ENCODE measurements at regions not wholly inside any gene's neighbourhood (a gene's known extent, or its start where the extent isn't known, plus 50 kb on each side); places are given as distances from the start of the nearest gene placed in this dataset.
"Not testable (repeated sequence)": the region's sequence is repeated elsewhere in the genome, so short reads cannot be mapped to it uniquely, and the experiment has no call there.

- Histone ChIP-seq H2BK15ac (replicated peaks; ENCODE audit: low read depth) (no peak overlapping the region), H3K36me3 (ENCODE audit: control insufficient read depth, insufficient read depth, low read length) (no peaks in the 10 kb centered on the region), H4K8ac (ENCODE audit: low read depth, low read length) (no peak overlapping the region), H2BK120ac (ENCODE audit: low read depth, low read length) (no peak overlapping the region), H4K5ac (ENCODE audit: low read length) (no peak overlapping the region), H3K56ac (ENCODE audit: low read length) (no peak overlapping the region), H3K9ac (ENCODE audit: low read length) (no peak overlapping the region), H3K4me2 (ENCODE audit: low read length) (no peak overlapping the region), H3K4me1 (ENCODE audit: control insufficient read depth, low read depth, low read length) (no peaks in the 10 kb centered on the region), H3K18ac (ENCODE audit: low read length) (no peak overlapping the region), H3K79me1 (ENCODE audit: low read length) (no peaks in the 10 kb centered on the region), H2BK5ac (ENCODE audit: low read length) (no peak overlapping the region), H3K4me3 (ENCODE audit: low read length) (no peak overlapping the region), H3K27ac (ENCODE audit: low read depth, low read length) (no peak overlapping the region), H3K4ac (ENCODE audit: low read depth, low read length) (no peak overlapping the region), H3K27me3 (ENCODE audit: insufficient read depth, low read length, poor library complexity) (no peaks in the 10 kb centered on the region), H3K79me2 (ENCODE audit: control insufficient read depth, insufficient read depth, low read length) (no peaks in the 10 kb centered on the region), H2AK5ac (ENCODE audit: low read length) (no peak overlapping the region), H3K23ac (ENCODE audit: low read length) (no peak overlapping the region)
- DNase-seq, result no peak
- WGBS (ENCODE audit: extremely low coverage, insufficient coverage, low lambda C conversion rate), result no CpG with 5 or more reads among the region's 2 CpGs
These were observed 100.8 kb upstream of the LYZL2 start for GRCh38 chr10:30730306-30730705.

- Histone ChIP-seq H3K56ac (ENCODE audit: low read length) (no peak overlapping the region), H3K4me1 (ENCODE audit: control insufficient read depth, low read depth, low read length) (no peaks in the 10 kb centered on the region), H3K9ac (ENCODE audit: low read length) (no peak overlapping the region), H2BK120ac (ENCODE audit: low read depth, low read length) (no peak overlapping the region), H2BK5ac (ENCODE audit: low read length) (no peak overlapping the region), H4K5ac (ENCODE audit: low read length) (no peak overlapping the region), H3K4me3 (ENCODE audit: low read length) (no peak overlapping the region), H3K18ac (ENCODE audit: low read length) (no peak overlapping the region), H3K79me2 (ENCODE audit: control insufficient read depth, insufficient read depth, low read length) (no peaks in the 10 kb centered on the region), H3K79me1 (ENCODE audit: low read length) (no peaks in the 10 kb centered on the region), H3K36me3 (ENCODE audit: control insufficient read depth, insufficient read depth, low read length) (no peaks in the 10 kb centered on the region), H3K27ac (ENCODE audit: low read depth, low read length) (no peak overlapping the region), H3K4me2 (ENCODE audit: low read length) (no peak overlapping the region), H4K8ac (ENCODE audit: low read depth, low read length) (no peak overlapping the region), H2AK5ac (ENCODE audit: low read length) (no peak overlapping the region), H3K23ac (ENCODE audit: low read length) (no peak overlapping the region), H3K4ac (ENCODE audit: low read depth, low read length) (no peak overlapping the region), H2BK15ac (replicated peaks; ENCODE audit: low read depth) (no peak overlapping the region), H3K27me3 (ENCODE audit: insufficient read depth, low read length, poor library complexity) (no peaks in the 10 kb centered on the region)
- WGBS (ENCODE audit: extremely low coverage, insufficient coverage, low lambda C conversion rate), result no CpG with 5 or more reads among the region's 4 CpGs
- no peak for DNase-seq
These were observed 99.2 kb upstream of the LYZL2 start for GRCh38 chr10:30728766-30729165.

- no peak overlapping the region for H2BK120ac ChIP-seq (ENCODE audit: low read depth, low read length)
- no peaks in the 10 kb centered on the region for H3K79me2 ChIP-seq (ENCODE audit: control insufficient read depth, insufficient read depth, low read length)
- H3K4me2 ChIP-seq (ENCODE audit: low read length), result no peak overlapping the region
- H2BK5ac ChIP-seq (ENCODE audit: low read length), result no peak overlapping the region
- no peak overlapping the region for H3K56ac ChIP-seq (ENCODE audit: low read length)
- no peak overlapping the region for H4K5ac ChIP-seq (ENCODE audit: low read length)
- H3K4ac ChIP-seq (ENCODE audit: low read depth, low read length), result no peak overlapping the region
- no peaks in the 10 kb centered on the region for H3K79me1 ChIP-seq (ENCODE audit: low read length)
- DNase-seq, result no peak
- no peaks in the 10 kb centered on the region for H3K27me3 ChIP-seq (ENCODE audit: insufficient read depth, low read length, poor library complexity)
- H4K8ac ChIP-seq (ENCODE audit: low read depth, low read length), result no peak overlapping the region
- H3K36me3 ChIP-seq (ENCODE audit: control insufficient read depth, insufficient read depth, low read length), result no peaks in the 10 kb centered on the region
- H3K4me3 ChIP-seq (ENCODE audit: low read length), result no peak overlapping the region
- no peak overlapping the region for H3K27ac ChIP-seq (ENCODE audit: low read depth, low read length)
- no CpG with 5 or more reads among the region's 5 CpGs for WGBS (ENCODE audit: extremely low coverage, insufficient coverage, low lambda C conversion rate)
- H3K4me1 ChIP-seq (ENCODE audit: control insufficient read depth, low read depth, low read length), result no peaks in the 10 kb centered on the region
- H3K23ac ChIP-seq (ENCODE audit: low read length), result no peak overlapping the region
- H3K9ac ChIP-seq (ENCODE audit: low read length), result no peak overlapping the region
- H2BK15ac ChIP-seq (replicated peaks; ENCODE audit: low read depth), result no peak overlapping the region
- no peak overlapping the region for H2AK5ac ChIP-seq (ENCODE audit: low read length)
- no peak overlapping the region for H3K18ac ChIP-seq (ENCODE audit: low read length)
These were observed 98.6 kb upstream of the LYZL2 start for GRCh38 chr10:30728127-30728526.

- Histone ChIP-seq H3K56ac (ENCODE audit: low read length) (no peak overlapping the region), H2BK120ac (ENCODE audit: low read depth, low read length) (no peak overlapping the region), H3K9ac (ENCODE audit: low read length) (no peak overlapping the region), H3K4me1 (ENCODE audit: control insufficient read depth, low read depth, low read length) (no peaks in the 10 kb centered on the region), H4K5ac (ENCODE audit: low read length) (no peak overlapping the region), H3K4me3 (ENCODE audit: low read length) (no peak overlapping the region), H2BK15ac (replicated peaks; ENCODE audit: low read depth) (no peak overlapping the region), H2BK5ac (ENCODE audit: low read length) (no peak overlapping the region), H3K4me2 (ENCODE audit: low read length) (no peak overlapping the region), H3K79me1 (ENCODE audit: low read length) (no peaks in the 10 kb centered on the region), H3K79me2 (ENCODE audit: control insufficient read depth, insufficient read depth, low read length) (no peaks in the 10 kb centered on the region), H3K27ac (ENCODE audit: low read depth, low read length) (no peak overlapping the region), H3K23ac (ENCODE audit: low read length) (no peak overlapping the region), H2AK5ac (ENCODE audit: low read length) (no peak overlapping the region), H3K18ac (ENCODE audit: low read length) (no peak overlapping the region), H4K8ac (ENCODE audit: low read depth, low read length) (no peak overlapping the region), H3K27me3 (ENCODE audit: insufficient read depth, low read length, poor library complexity) (no peaks in the 10 kb centered on the region), H3K36me3 (ENCODE audit: control insufficient read depth, insufficient read depth, low read length) (no peaks in the 10 kb centered on the region), H3K4ac (ENCODE audit: low read depth, low read length) (no peak overlapping the region)
- DNase-seq, result no peak
- WGBS (ENCODE audit: extremely low coverage, insufficient coverage, low lambda C conversion rate), result no CpG with 5 or more reads among the region's 2 CpGs
These were observed 98.0 kb upstream of the LYZL2 start for GRCh38 chr10:30727524-30727923.

GRCh38 chr10:30726783-30727414 lies 97.3 kb upstream of the LYZL2 start:
- H2BK5ac ChIP-seq (ENCODE audit: low read length); H3K36me3 ChIP-seq (ENCODE audit: control insufficient read depth, insufficient read depth, low read length); H3K4ac ChIP-seq (ENCODE audit: low read depth, low read length); H3K23ac ChIP-seq (ENCODE audit: low read length); H3K9ac ChIP-seq (ENCODE audit: low read length); H2BK120ac ChIP-seq (ENCODE audit: low read depth, low read length); H3K4me2 ChIP-seq (ENCODE audit: low read length); H3K4me3 ChIP-seq (ENCODE audit: low read length); H2BK15ac ChIP-seq (replicated peaks; ENCODE audit: low read depth); H3K4me1 ChIP-seq (ENCODE audit: control insufficient read depth, low read depth, low read length); H3K79me1 ChIP-seq (ENCODE audit: low read length); H4K5ac ChIP-seq (ENCODE audit: low read length); H3K27me3 ChIP-seq (ENCODE audit: insufficient read depth, low read length, poor library complexity); H3K27ac ChIP-seq (ENCODE audit: low read depth, low read length); H3K18ac ChIP-seq (ENCODE audit: low read length); H3K79me2 ChIP-seq (ENCODE audit: control insufficient read depth, insufficient read depth, low read length); H3K56ac ChIP-seq (ENCODE audit: low read length); H4K8ac ChIP-seq (ENCODE audit: low read depth, low read length); H2AK5ac ChIP-seq (ENCODE audit: low read length): not testable (repeated sequence)
- peak; percentile 75 for DNase-seq
- WGBS (ENCODE audit: extremely low coverage, insufficient coverage, low lambda C conversion rate), result no CpG with 5 or more reads among the region's 19 CpGs

- no peak overlapping the region for H3K4me3 ChIP-seq (ENCODE audit: low read length)
- no peak overlapping the region for H4K5ac ChIP-seq (ENCODE audit: low read length)
- no peak overlapping the region for H3K4ac ChIP-seq (ENCODE audit: low read depth, low read length)
- no peak overlapping the region for H3K56ac ChIP-seq (ENCODE audit: low read length)
- no peak for DNase-seq
- no peaks in the 10 kb centered on the region for H3K79me2 ChIP-seq (ENCODE audit: control insufficient read depth, insufficient read depth, low read length)
- no peak overlapping the region for H2AK5ac ChIP-seq (ENCODE audit: low read length)
- no peak overlapping the region for H2BK120ac ChIP-seq (ENCODE audit: low read depth, low read length)
- no peak overlapping the region for H3K9ac ChIP-seq (ENCODE audit: low read length)
- H3K4me1 ChIP-seq (ENCODE audit: control insufficient read depth, low read depth, low read length), result no peaks in the 10 kb centered on the region
- H3K79me1 ChIP-seq (ENCODE audit: low read length), result no peaks in the 10 kb centered on the region
- no peak overlapping the region for H3K27ac ChIP-seq (ENCODE audit: low read depth, low read length)
- H2BK15ac ChIP-seq (replicated peaks; ENCODE audit: low read depth), result no peak overlapping the region
- no CpG with 5 or more reads among the region's 10 CpGs for WGBS (ENCODE audit: extremely low coverage, insufficient coverage, low lambda C conversion rate)
- H3K4me2 ChIP-seq (ENCODE audit: low read length), result no peak overlapping the region
- H2BK5ac ChIP-seq (ENCODE audit: low read length), result no peak overlapping the region
- no peak overlapping the region for H3K18ac ChIP-seq (ENCODE audit: low read length)
- H3K27me3 ChIP-seq (ENCODE audit: insufficient read depth, low read length, poor library complexity), result no peaks in the 10 kb centered on the region
- H3K23ac ChIP-seq (ENCODE audit: low read length), result no peak overlapping the region
- no peaks in the 10 kb centered on the region for H3K36me3 ChIP-seq (ENCODE audit: control insufficient read depth, insufficient read depth, low read length)
- H4K8ac ChIP-seq (ENCODE audit: low read depth, low read length), result no peak overlapping the region
These were observed 96.1 kb upstream of the LYZL2 start for GRCh38 chr10:30725661-30726060.

Data from mesendoderm (in vitro differentiated cells).